ENCODE measurements at regions not wholly inside any gene's neighbourhood (a gene's known extent, or its start where the extent isn't known, plus 50 kb on each side); places are given as distances from the start of the nearest gene placed in this dataset.
"Not testable (repeated sequence)": the region's sequence is repeated elsewhere in the genome, so short reads cannot be mapped to it uniquely, and the experiment has no call there.

DNA sequence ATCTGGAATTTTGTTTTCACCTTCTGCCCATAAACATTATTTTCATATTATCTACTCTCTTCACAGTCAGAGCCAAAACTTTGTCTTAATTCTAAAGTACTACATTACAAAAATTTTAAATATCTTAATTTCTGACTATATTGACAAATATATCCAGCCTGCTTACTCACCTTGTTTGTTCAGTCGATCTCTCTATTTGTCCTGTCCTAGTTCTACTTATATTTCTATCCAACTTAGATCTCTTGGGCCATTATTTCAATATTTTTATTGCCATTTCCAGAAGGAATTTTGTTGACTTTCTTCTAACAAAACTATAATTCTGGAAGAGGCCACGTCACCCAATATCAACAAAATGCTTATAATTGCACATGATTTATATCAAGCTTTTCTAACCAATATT is 652.8 kb upstream of the CTNND2 start:
- no peak overlapping the region for H3K27ac ChIP-seq (ENCODE audit: low read length)

DNA sequence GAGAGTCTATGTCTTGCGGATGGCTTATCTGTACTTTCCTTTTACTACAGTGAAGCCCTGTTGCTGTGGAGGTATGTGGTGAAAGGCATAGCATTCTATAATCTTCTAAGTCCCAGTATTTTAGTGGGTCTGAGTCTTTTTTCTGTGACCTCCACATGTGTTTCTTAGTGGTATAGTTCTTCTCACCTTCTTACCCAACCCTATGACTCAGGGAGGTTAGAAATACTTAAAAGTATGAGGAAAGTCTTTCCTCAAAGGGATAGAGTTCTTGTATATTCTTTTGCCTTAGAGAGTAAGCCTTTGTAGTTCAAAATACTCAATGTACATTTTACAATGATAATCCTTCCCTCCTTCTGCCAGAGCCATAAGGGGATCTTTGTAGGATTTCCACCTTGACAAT is 621.9 kb upstream of the CTNND2 start:
- H3K9ac ChIP-seq (ENCODE audit: low read length) = no peak overlapping the region
- H3K4me3 ChIP-seq (ENCODE audit: low read length) = no peak overlapping the region
- H3K36me3 ChIP-seq (ENCODE audit: insufficient read depth, low read length) = no peaks in the 10 kb centered on the region
- H2AFZ ChIP-seq (ENCODE audit: low read length) = no peak overlapping the region
- no peaks in the 10 kb centered on the region for H3K79me2 ChIP-seq (ENCODE audit: low read length)
- no peak overlapping the region for H3K27ac ChIP-seq (ENCODE audit: low read length)
- no peaks in the 10 kb centered on the region for H3K27me3 ChIP-seq (ENCODE audit: low read length)
- H3K9me2 ChIP-seq (replicated peaks; ENCODE audit: insufficient read depth, low read length) = no peaks in the 10 kb centered on the region
- H3K4me2 ChIP-seq (ENCODE audit: low read depth, low read length, poor library complexity, severe bottlenecking) = no peak overlapping the region
- DNase-seq = no peak
- peaks cover 35% of the 10 kb centered on the region for H3K9me3 ChIP-seq (ENCODE audit: low read length)
- no peaks in the 10 kb centered on the region for H3K4me1 ChIP-seq (ENCODE audit: low read length)
- no peaks in the 10 kb centered on the region for H4K20me1 ChIP-seq (ENCODE audit: insufficient read depth, low read depth, low read length)

More for the DNA sequence above, 652.8 kb upstream of the CTNND2 start:
- Histone ChIP-seq H3K9me3 (ENCODE audit: low read length) (peaks cover 8% of the 10 kb centered on the region; the same call in 1 of the 2 replicates), H3K9ac (ENCODE audit: low read length) (no peak overlapping the region), H2AFZ (ENCODE audit: low read length) (no peak overlapping the region), H3K4me1 (ENCODE audit: low read length) (no peaks in the 10 kb centered on the region), H3K79me2 (ENCODE audit: low read length) (no peaks in the 10 kb centered on the region), H4K20me1 (ENCODE audit: insufficient read depth, low read depth, low read length) (no peaks in the 10 kb centered on the region), H3K4me2 (ENCODE audit: low read depth, low read length, poor library complexity, severe bottlenecking) (no peak overlapping the region), H3K36me3 (ENCODE audit: insufficient read depth, low read length) (no peaks in the 10 kb centered on the region), H3K9me2 (replicated peaks; ENCODE audit: insufficient read depth, low read length) (no peaks in the 10 kb centered on the region), H3K4me3 (ENCODE audit: low read length) (no peak overlapping the region), H3K27me3 (ENCODE audit: low read length) (no peaks in the 10 kb centered on the region)
- no peak for DNase-seq

- Histone ChIP-seq H3K9me3 (ENCODE audit: low read length) (peaks cover 13% of the 10 kb centered on the region), H3K79me2 (ENCODE audit: low read length) (no peaks in the 10 kb centered on the region), H3K27me3 (ENCODE audit: low read length) (no peaks in the 10 kb centered on the region), H3K4me2 (ENCODE audit: low read depth, low read length, poor library complexity, severe bottlenecking) (no peak overlapping the region), H3K9me2 (replicated peaks; ENCODE audit: insufficient read depth, low read length) (no peaks in the 10 kb centered on the region), H2AFZ (ENCODE audit: low read length) (no peak overlapping the region), H3K27ac (ENCODE audit: low read length) (no peak overlapping the region), H4K20me1 (ENCODE audit: insufficient read depth, low read depth, low read length) (no peaks in the 10 kb centered on the region), H3K4me3 (ENCODE audit: low read length) (no peak overlapping the region), H3K9ac (ENCODE audit: low read length) (no peak overlapping the region), H3K36me3 (ENCODE audit: insufficient read depth, low read length) (no peaks in the 10 kb centered on the region), H3K4me1 (ENCODE audit: low read length) (no peaks in the 10 kb centered on the region)
- no peak for DNase-seq
Observed at GRCh38 chr5:12522116-12522515, 617.9 kb upstream of the CTNND2 start.

GRCh38 chr5:12504983-12505382 is 600.7 kb upstream of the CTNND2 start:
- not testable (repeated sequence) for H3K9me2 ChIP-seq (replicated peaks; ENCODE audit: insufficient read depth, low read length); H3K4me2 ChIP-seq (ENCODE audit: low read depth, low read length, poor library complexity, severe bottlenecking); H3K9ac ChIP-seq (ENCODE audit: low read length); H3K27ac ChIP-seq (ENCODE audit: low read length); H3K79me2 ChIP-seq (ENCODE audit: low read length); H3K4me1 ChIP-seq (ENCODE audit: low read length); H3K27me3 ChIP-seq (ENCODE audit: low read length); H4K20me1 ChIP-seq (ENCODE audit: insufficient read depth, low read depth, low read length); H2AFZ ChIP-seq (ENCODE audit: low read length); H3K4me3 ChIP-seq (ENCODE audit: low read length); H3K36me3 ChIP-seq (ENCODE audit: insufficient read depth, low read length); DNase-seq
- H3K9me3 ChIP-seq (ENCODE audit: low read length) = peaks cover 10% of the 10 kb centered on the region

GRCh38 chr5:12488161-12488560 is 583.9 kb upstream of the CTNND2 start:
- H3K9ac ChIP-seq (ENCODE audit: low read length) = no peak overlapping the region
- H3K9me2 ChIP-seq (replicated peaks; ENCODE audit: insufficient read depth, low read length) = no peaks in the 10 kb centered on the region
- no peak overlapping the region for H2AFZ ChIP-seq (ENCODE audit: low read length)
- peaks cover 16% of the 10 kb centered on the region for H3K9me3 ChIP-seq (ENCODE audit: low read length)
- H3K36me3 ChIP-seq (ENCODE audit: insufficient read depth, low read length) = no peaks in the 10 kb centered on the region
- no peaks in the 10 kb centered on the region for H3K79me2 ChIP-seq (ENCODE audit: low read length)
- H3K27ac ChIP-seq (ENCODE audit: low read length) = no peak overlapping the region
- DNase-seq = no peak
- no peak overlapping the region for H3K4me2 ChIP-seq (ENCODE audit: low read depth, low read length, poor library complexity, severe bottlenecking)
- H4K20me1 ChIP-seq (ENCODE audit: insufficient read depth, low read depth, low read length) = no peaks in the 10 kb centered on the region
- H3K27me3 ChIP-seq (ENCODE audit: low read length) = no peaks in the 10 kb centered on the region
- H3K4me3 ChIP-seq (ENCODE audit: low read length) = no peak overlapping the region
- no peaks in the 10 kb centered on the region for H3K4me1 ChIP-seq (ENCODE audit: low read length)

DNA sequence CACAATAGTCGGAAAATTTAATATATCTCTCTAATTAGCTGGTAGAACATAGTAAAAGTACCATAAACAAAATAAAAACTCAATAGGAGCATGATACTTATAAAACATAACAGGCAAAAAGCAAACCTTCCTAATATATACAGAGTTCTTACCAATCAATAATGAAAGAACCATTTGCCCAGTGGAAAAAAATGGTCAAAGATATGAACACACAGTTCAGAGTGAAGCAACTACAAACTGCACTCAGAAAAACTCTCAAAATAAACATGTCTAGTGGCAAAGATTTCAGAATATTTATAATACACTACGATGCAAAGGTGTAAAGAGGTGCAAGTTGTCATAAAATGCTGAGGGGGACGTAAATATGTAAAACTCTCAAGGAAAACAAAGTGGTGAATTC is 576.2 kb upstream of the CTNND2 start:
- H3K27me3 ChIP-seq (ENCODE audit: low read length) = no peaks in the 10 kb centered on the region
- no peaks in the 10 kb centered on the region for H3K4me1 ChIP-seq (ENCODE audit: low read length)
- no peak for DNase-seq
- H3K9me2 ChIP-seq (replicated peaks; ENCODE audit: insufficient read depth, low read length) = no peaks in the 10 kb centered on the region
- no peaks in the 10 kb centered on the region for H3K36me3 ChIP-seq (ENCODE audit: insufficient read depth, low read length)
- H3K27ac ChIP-seq (ENCODE audit: low read length) = no peak overlapping the region
- H3K4me2 ChIP-seq (ENCODE audit: low read depth, low read length, poor library complexity, severe bottlenecking) = no peak overlapping the region
- H3K79me2 ChIP-seq (ENCODE audit: low read length) = no peaks in the 10 kb centered on the region
- H3K9me3 ChIP-seq (ENCODE audit: low read length) = peaks cover 17% of the 10 kb centered on the region
- H4K20me1 ChIP-seq (ENCODE audit: insufficient read depth, low read depth, low read length) = no peaks in the 10 kb centered on the region
- no peak overlapping the region for H3K9ac ChIP-seq (ENCODE audit: low read length)
- no peak overlapping the region for H2AFZ ChIP-seq (ENCODE audit: low read length)
- H3K4me3 ChIP-seq (ENCODE audit: low read length) = no peak overlapping the region

GRCh38 chr5:12477554-12477953 is 573.3 kb upstream of the CTNND2 start:
- H3K4me2 ChIP-seq (ENCODE audit: low read depth, low read length, poor library complexity, severe bottlenecking) = no peak overlapping the region
- H2AFZ ChIP-seq (ENCODE audit: low read length) = no peak overlapping the region
- no peak overlapping the region for H3K4me3 ChIP-seq (ENCODE audit: low read length)
- no peak overlapping the region for H3K9ac ChIP-seq (ENCODE audit: low read length)
- H3K9me3 ChIP-seq (ENCODE audit: low read length) = peaks cover 26% of the 10 kb centered on the region
- H3K9me2 ChIP-seq (replicated peaks; ENCODE audit: insufficient read depth, low read length) = no peaks in the 10 kb centered on the region
- H3K27me3 ChIP-seq (ENCODE audit: low read length) = no peaks in the 10 kb centered on the region
- H3K79me2 ChIP-seq (ENCODE audit: low read length) = no peaks in the 10 kb centered on the region
- no peaks in the 10 kb centered on the region for H4K20me1 ChIP-seq (ENCODE audit: insufficient read depth, low read depth, low read length)
- no peaks in the 10 kb centered on the region for H3K36me3 ChIP-seq (ENCODE audit: insufficient read depth, low read length)
- no peaks in the 10 kb centered on the region for H3K4me1 ChIP-seq (ENCODE audit: low read length)
- H3K27ac ChIP-seq (ENCODE audit: low read length) = no peak overlapping the region
- DNase-seq = no peak

DNA sequence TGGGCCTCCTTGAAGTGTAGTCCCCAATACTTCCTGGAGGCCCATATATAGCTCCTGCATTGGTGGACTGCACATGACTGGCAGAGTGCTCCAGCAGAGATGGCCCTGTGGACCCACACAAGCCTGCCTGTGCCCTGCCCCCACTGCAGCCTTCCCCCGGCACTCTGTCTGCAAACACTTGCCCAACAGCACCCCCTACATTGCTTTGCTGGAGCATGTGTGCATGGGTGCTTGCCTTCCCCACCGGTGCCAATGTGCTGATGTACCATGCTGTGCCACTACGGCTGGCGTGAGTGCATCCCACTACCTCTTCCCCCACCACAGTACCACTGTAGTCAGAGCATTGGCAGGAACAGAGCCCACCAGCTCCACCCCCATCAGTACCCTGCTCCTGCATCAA is 563.6 kb upstream of the CTNND2 start:
- no peak for DNase-seq
- H3K9me3 ChIP-seq (ENCODE audit: low read length) = peaks cover 28% of the 10 kb centered on the region
- H3K27ac ChIP-seq (ENCODE audit: low read length) = no peak overlapping the region
- H3K9ac ChIP-seq (ENCODE audit: low read length) = no peak overlapping the region
- H4K20me1 ChIP-seq (ENCODE audit: insufficient read depth, low read depth, low read length) = no peaks in the 10 kb centered on the region
- H3K27me3 ChIP-seq (ENCODE audit: low read length) = no peaks in the 10 kb centered on the region
- H3K9me2 ChIP-seq (replicated peaks; ENCODE audit: insufficient read depth, low read length) = no peaks in the 10 kb centered on the region
- no peaks in the 10 kb centered on the region for H3K4me1 ChIP-seq (ENCODE audit: low read length)
- no peak overlapping the region for H3K4me3 ChIP-seq (ENCODE audit: low read length)
- no peak overlapping the region for H2AFZ ChIP-seq (ENCODE audit: low read length)
- no peaks in the 10 kb centered on the region for H3K79me2 ChIP-seq (ENCODE audit: low read length)
- H3K36me3 ChIP-seq (ENCODE audit: insufficient read depth, low read length) = no peaks in the 10 kb centered on the region
- H3K4me2 ChIP-seq (ENCODE audit: low read depth, low read length, poor library complexity, severe bottlenecking) = no peak overlapping the region

Measured in Karpas-422 (cell line).